ENCODE measurements at regions not wholly inside any gene's neighbourhood (a gene's known extent, or its start where the extent isn't known, plus 50 kb on each side); places are given as distances from the start of the nearest gene placed in this dataset.

GRCh38 chr16:79359082-79359481 lies 241.5 kb downstream of the MAF start (continued):
- TF ChIP-seq SMAD3 (CRISPR knock-in tag; IDR thresholded peaks at IDR 0.05; ENCODE audit: borderline replicate concordance) = no peak
- TF ChIP-seq GTF2I (CRISPR knock-in tag; conservative IDR thresholded peaks at IDR 0.05) = no peak
- TF ChIP-seq RELA (CRISPR knock-in tag; IDR thresholded peaks at IDR 0.05; ENCODE audit: borderline replicate concordance) = no peak
- no peak for TF ChIP-seq KAT7 (CRISPR knock-in tag; IDR thresholded peaks at IDR 0.05; ENCODE audit: borderline replicate concordance)
- TF ChIP-seq IRF2 (CRISPR knock-in tag; IDR thresholded peaks at IDR 0.05; ENCODE audit: borderline replicate concordance, low read depth) = no peak
- no peak for TF ChIP-seq EMX1 (CRISPR knock-in tag; IDR thresholded peaks at IDR 0.05)
- no peak for TF ChIP-seq MAX (CRISPR knock-in tag; IDR thresholded peaks at IDR 0.05)

- H3K4me1 Mint-ChIP-seq = peaks cover 8% of the 10 kb centered on the region
- H3K9me3 Mint-ChIP-seq = peaks cover 15% of the 10 kb centered on the region
- TF ChIP-seq ARID4B (CRISPR knock-in tag; IDR thresholded peaks at IDR 0.05; ENCODE audit: borderline replicate concordance) = no peak
- no peak for TF ChIP-seq TEAD4 (CRISPR knock-in tag; IDR thresholded peaks at IDR 0.05)
- no peak for TF ChIP-seq FOXK1 (CRISPR knock-in tag; IDR thresholded peaks at IDR 0.05)
- TF ChIP-seq JAZF1 (CRISPR knock-in tag; IDR thresholded peaks at IDR 0.05) = no peak
- no peak for TF ChIP-seq CREB1 (CRISPR knock-in tag; IDR thresholded peaks at IDR 0.05)
- no peak for TF ChIP-seq ZNF138 (CRISPR knock-in tag; conservative IDR thresholded peaks at IDR 0.05)
- no peak for TF ChIP-seq CTCF (IDR thresholded peaks at IDR 0.05)
- TF ChIP-seq GTF2I (CRISPR knock-in tag; conservative IDR thresholded peaks at IDR 0.05) = no peak
- TF ChIP-seq EMX1 (CRISPR knock-in tag; IDR thresholded peaks at IDR 0.05) = no peak
- no peak for TF ChIP-seq STAT6 (CRISPR knock-in tag; conservative IDR thresholded peaks at IDR 0.05; ENCODE audit: low read depth)
- TF ChIP-seq MXD4 (CRISPR knock-in tag; IDR thresholded peaks at IDR 0.05; ENCODE audit: borderline replicate concordance) = no peak
- no peak for TF ChIP-seq AFF4 (CRISPR knock-in tag; IDR thresholded peaks at IDR 0.05; ENCODE audit: borderline replicate concordance)
- TF ChIP-seq ZNF121 (CRISPR knock-in tag; IDR thresholded peaks at IDR 0.05) = no peak
- no peak for TF ChIP-seq E2F4 (CRISPR knock-in tag; IDR thresholded peaks at IDR 0.05; ENCODE audit: borderline replicate concordance, low read depth)
- no peak for TF ChIP-seq ZNF396 (CRISPR knock-in tag; IDR thresholded peaks at IDR 0.05; ENCODE audit: borderline replicate concordance)
- no peak for TF ChIP-seq JUN (CRISPR knock-in tag; IDR thresholded peaks at IDR 0.05)
- TF ChIP-seq TP53 (CRISPR knock-in tag; IDR thresholded peaks at IDR 0.05) = no peak
- no peak for TF ChIP-seq ETV6 (CRISPR knock-in tag; IDR thresholded peaks at IDR 0.05)
- TF ChIP-seq PRRX2 (CRISPR knock-in tag; IDR thresholded peaks at IDR 0.05) = no peak
- ATAC-seq (no peak), DNase-seq (ENCODE audit: low spot score) (no peak)
- ChIA-PET CTCF (no interaction called here), POLR2A (no interaction called here)
- no peaks in the 10 kb centered on the region for H3K36me3 Mint-ChIP-seq
- no peak overlapping the region for H3K27ac Mint-ChIP-seq
- H3K27me3 Mint-ChIP-seq (ENCODE audit: low read depth) = no peaks in the 10 kb centered on the region
- no peak overlapping the region for H3K4me3 Mint-ChIP-seq
Observed at GRCh38 chr16:79358188-79358587, 242.3 kb downstream of the MAF start.
